Natural killer cell treated with Interleukin-12 subunit alpha and Interleukin-12 subunit beta and Interleukin-15 and Interleukin-18, amount 100 ng/mL, for 72 hours (primary cell): ENCODE measurements at regions not wholly inside any gene's neighbourhood (a gene's known extent, or its start where the extent isn't known, plus 50 kb on each side); places are given as distances from the start of the nearest gene placed in this dataset.

Experiments used
- ATAC-seq, 2 donors: fragments of 150-1000 bp; cut with Tn5 transposase in 1 of 2; sonication (Bioruptor Pico), chemical (Tn5 transposase) in 1 of 2; 2 replicates each; pipeline ENCODE4 v1.10.0; 2021
- DNase-seq: peaks from one replicate; pipeline ENCODE4 v3.0.0; 2022; ENCODE audit warnings: low spot score
- H3K27ac Mint-ChIP-seq, 2 donors: 1 replicate in 1 of 2; 2 replicates in 1 of 2; pipeline ENCODE4 v1.8.0; 2022; ENCODE audit warnings: mixed read lengths in 2 of 2, mild to moderate bottlenecking in 1 of 2, moderate library complexity in 1 of 2
- H3K27me3 Mint-ChIP-seq, 2 donors: 1 replicate in 1 of 2; 2 replicates in 1 of 2; pipeline ENCODE4 v1.8.0; 2022; ENCODE audit warnings: mixed read lengths in 2 of 2
- H3K36me3 Mint-ChIP-seq: one replicate; pipeline ENCODE4 v1.8.0; 2022; ENCODE audit warnings: mixed read lengths
- H3K4me1 Mint-ChIP-seq, 2 donors: 1 replicate in 1 of 2; 2 replicates in 1 of 2; pipeline ENCODE4 v1.8.0; 2022; ENCODE audit warnings: low read depth in 2 of 2, mixed read lengths in 2 of 2, mild to moderate bottlenecking in 1 of 2
- H3K4me3 Mint-ChIP-seq: one replicate; pipeline ENCODE4 v1.8.0; 2022; ENCODE audit warnings: mixed read lengths
- H3K9me3 Mint-ChIP-seq: 2 replicates; pipeline ENCODE4 v1.8.0; 2022; ENCODE audit warnings: mixed read lengths

DNA sequence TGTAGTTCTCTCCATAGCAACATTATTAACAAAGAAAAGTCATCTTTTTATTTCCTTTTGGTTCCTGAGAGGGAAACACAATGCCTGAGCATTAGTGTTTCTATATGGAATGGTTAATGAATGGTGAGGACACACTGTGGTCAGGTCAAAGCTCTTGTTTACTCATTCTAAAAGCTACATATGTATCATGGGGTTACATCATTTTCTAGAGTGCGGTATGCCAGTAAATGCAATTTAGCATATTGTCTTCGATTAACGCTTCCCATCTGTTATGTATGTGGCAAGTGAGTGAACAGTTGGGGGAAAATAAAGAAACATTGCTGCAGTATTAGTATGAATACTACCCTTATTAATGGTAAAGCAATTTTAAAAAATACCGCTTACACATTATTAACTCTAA lies 1152.2 kb upstream of the SPRY2 start:
- no peaks in the 10 kb centered on the region for H3K36me3 Mint-ChIP-seq
- ATAC-seq, result no peak
- H3K27ac Mint-ChIP-seq, result no peak overlapping the region
- H3K27me3 Mint-ChIP-seq, result no peaks in the 10 kb centered on the region
- H3K4me1 Mint-ChIP-seq, result no peaks in the 10 kb centered on the region
- H3K9me3 Mint-ChIP-seq, result peaks cover 11% of the 10 kb centered on the region
- H3K4me3 Mint-ChIP-seq, result no peak overlapping the region
- no peak for DNase-seq

DNA sequence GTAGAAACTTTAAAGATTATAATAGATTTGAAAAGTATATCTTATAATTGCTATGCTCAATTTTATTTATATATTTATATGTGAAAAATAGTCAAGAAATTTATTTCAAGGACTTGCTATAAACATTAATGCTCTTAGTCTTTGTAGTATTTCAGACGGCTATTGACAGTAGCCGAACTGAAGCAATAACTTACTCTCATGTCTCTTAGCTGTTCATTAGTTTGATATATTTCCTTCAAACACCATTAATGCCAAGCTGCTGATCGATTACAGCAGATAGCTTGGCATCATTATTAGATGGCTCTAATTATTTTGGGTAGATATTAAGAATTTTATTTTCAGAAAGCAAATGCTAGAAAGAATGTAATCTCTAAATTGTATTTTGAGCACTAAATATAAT lies 1151.5 kb upstream of the SPRY2 start:
- H3K9me3 Mint-ChIP-seq, result peaks cover 11% of the 10 kb centered on the region
- no peak for ATAC-seq
- no peaks in the 10 kb centered on the region for H3K36me3 Mint-ChIP-seq
- no peak overlapping the region for H3K4me3 Mint-ChIP-seq
- H3K27ac Mint-ChIP-seq, result no peak overlapping the region
- no peak for DNase-seq
- H3K4me1 Mint-ChIP-seq, result no peaks in the 10 kb centered on the region
- H3K27me3 Mint-ChIP-seq, result no peaks in the 10 kb centered on the region

DNA sequence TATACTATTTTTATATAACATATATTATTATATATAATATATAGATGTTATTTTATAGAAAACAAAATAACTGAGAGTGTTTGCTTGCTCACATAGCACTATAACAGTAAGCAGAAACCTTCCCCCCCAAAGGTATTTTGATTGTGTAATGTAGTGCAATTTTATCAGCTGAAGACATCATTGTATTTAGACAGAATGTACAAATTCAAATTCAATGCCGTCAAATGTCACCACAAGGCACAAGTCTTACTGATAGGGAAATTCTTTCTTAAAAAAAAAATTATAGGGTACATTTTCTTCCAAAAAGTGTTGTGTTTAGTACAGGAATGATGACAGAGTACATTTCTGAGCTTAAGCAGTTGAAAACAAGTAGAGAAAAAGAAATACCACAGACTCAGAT lies 1147.1 kb upstream of the SPRY2 start:
- Mint-ChIP-seq H3K4me3 (no peak overlapping the region), H3K36me3 (no peaks in the 10 kb centered on the region), H3K9me3 (peaks cover 3% of the 10 kb centered on the region), H3K4me1 (no peaks in the 10 kb centered on the region), H3K27ac (no peak overlapping the region), H3K27me3 (no peaks in the 10 kb centered on the region)
- no peak for DNase-seq
- ATAC-seq, result no peak

DNA sequence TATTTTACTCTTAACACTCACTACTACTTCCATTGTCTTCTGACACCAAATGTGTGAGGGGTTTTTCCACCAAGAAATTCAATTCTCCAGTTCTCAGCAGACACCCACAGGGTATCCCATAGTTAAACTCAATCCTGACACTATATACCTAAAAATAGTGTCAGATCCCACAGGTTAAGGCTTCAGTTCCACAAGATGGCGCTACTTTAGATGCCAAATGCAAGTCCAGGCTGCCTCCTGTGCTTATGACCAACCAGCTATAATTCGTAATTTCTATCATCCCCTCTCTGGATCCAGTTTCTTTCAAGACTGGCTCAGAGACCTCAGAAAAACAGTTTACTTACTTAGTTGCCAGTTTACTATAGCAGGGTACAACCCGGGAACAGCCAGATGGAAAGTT lies 1146.2 kb upstream of the SPRY2 start:
- Mint-ChIP-seq H3K36me3 (no peaks in the 10 kb centered on the region), H3K27ac (no peak overlapping the region), H3K9me3 (peaks cover 4% of the 10 kb centered on the region)

DNA sequence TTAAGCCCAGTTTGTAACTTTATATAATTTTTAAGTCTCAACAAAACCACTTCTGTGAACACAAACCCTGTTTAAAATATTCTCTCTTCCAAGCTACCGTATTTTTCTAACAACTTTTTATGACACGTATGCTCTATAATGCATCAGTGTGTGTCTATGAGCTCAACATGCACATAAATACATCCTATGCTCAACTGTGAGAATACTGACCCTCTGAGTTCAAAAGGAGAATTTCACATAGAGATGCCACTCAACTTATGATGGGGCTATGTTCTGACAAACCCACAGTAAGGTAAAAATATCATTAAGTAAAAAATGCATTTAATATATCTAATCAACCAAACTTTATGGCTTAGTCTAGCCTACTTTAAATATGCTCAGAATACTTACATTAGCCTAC lies 1139.7 kb upstream of the SPRY2 start:
- Mint-ChIP-seq H3K4me3 (no peak overlapping the region), H3K27ac (no peak overlapping the region), H3K4me1 (no peaks in the 10 kb centered on the region), H3K36me3 (no peaks in the 10 kb centered on the region), H3K9me3 (peaks cover 10% of the 10 kb centered on the region), H3K27me3 (no peaks in the 10 kb centered on the region)
- DNase-seq (no peak), ATAC-seq (no peak)

More for the DNA sequence above, 1146.2 kb upstream of the SPRY2 start:
- H3K4me3 Mint-ChIP-seq, result no peak overlapping the region
- no peaks in the 10 kb centered on the region for H3K27me3 Mint-ChIP-seq
- DNase-seq (no peak), ATAC-seq (no peak)
- H3K4me1 Mint-ChIP-seq, result no peaks in the 10 kb centered on the region

DNA sequence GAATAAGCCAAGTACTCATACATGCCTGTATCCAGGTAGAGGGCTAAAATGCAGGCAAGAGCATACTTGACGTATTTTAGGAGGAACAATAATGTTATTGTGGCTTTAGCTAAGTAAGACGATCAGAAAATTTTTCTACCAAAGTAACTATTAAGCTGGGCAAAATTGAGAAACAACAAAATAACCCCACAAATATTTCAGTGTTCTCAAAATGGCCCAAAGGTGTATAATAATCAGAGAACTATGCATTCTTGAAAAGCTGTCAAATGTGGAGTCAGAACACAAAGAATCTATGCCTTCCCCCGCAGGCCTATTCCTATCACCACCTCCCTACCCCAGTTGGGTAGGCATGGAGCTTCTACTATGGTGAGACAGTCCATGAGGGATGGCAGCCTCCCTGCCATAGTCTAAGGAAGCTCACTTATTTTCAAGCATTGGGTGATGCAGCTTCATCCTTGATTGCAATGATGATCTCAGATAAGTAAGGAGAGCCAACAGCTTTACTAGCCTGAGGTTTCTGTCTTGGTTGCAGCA lies 1132.5 kb upstream of the SPRY2 start:
- H3K4me3 Mint-ChIP-seq, result no peak overlapping the region
- no peaks in the 10 kb centered on the region for H3K36me3 Mint-ChIP-seq

DNA sequence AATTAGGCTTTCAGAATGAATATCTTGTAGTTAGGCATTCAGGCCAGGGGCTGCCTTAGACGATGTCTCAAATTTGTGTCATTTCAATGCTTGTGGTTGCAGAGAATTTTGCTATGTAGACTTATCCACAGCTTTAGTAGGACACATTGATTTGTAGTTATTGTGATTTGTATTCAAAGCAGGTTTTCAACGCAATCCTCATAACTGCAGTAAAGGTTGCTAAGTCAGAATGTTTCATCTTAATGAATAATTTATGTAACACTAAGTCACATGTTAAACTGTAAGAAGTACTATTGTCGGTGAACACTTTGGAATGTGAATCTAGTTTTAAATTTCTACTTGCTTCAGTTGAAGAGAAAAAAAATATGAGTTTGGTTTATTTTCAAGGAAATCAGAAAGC lies 1117.2 kb upstream of the SPRY2 start:
- no peak overlapping the region for H3K4me3 Mint-ChIP-seq
- H3K36me3 Mint-ChIP-seq, result no peaks in the 10 kb centered on the region
- H3K27me3 Mint-ChIP-seq, result no peaks in the 10 kb centered on the region
- no peak for DNase-seq
- peaks cover 11% of the 10 kb centered on the region for H3K9me3 Mint-ChIP-seq
- no peak overlapping the region for H3K27ac Mint-ChIP-seq
- H3K4me1 Mint-ChIP-seq, result no peaks in the 10 kb centered on the region
- no peak for ATAC-seq

More for the DNA sequence above, 1132.5 kb upstream of the SPRY2 start:
- DNase-seq, result no peak
- Mint-ChIP-seq H3K9me3 (peaks cover 30% of the 10 kb centered on the region), H3K27ac (no peak overlapping the region), H3K4me1 (no peaks in the 10 kb centered on the region), H3K27me3 (no peaks in the 10 kb centered on the region)
- ATAC-seq, result no peak

DNA sequence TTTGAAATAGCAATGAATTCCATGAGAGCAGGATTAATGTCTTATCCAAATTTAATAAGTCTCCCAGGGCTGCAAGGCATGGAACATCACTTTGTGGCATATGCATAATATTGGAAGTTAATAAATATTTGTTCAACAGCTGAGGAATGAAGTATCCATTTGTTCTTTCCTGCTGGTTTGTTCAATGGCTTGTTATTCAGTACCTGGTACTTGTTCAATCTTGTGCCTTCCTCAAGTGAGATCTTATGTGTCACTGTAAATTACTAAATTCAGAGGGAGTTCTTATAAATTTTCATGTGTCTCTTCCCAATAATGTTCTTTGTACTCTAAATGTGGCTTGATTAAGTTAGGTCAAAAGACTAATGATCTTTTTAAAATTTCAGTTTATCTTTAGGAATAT lies 1105.5 kb upstream of the SPRY2 start:
- Mint-ChIP-seq H3K9me3 (peaks cover 25% of the 10 kb centered on the region), H3K4me1 (no peaks in the 10 kb centered on the region), H3K36me3 (no peaks in the 10 kb centered on the region), H3K27ac (no peak overlapping the region), H3K27me3 (no peaks in the 10 kb centered on the region), H3K4me3 (no peak overlapping the region)
- DNase-seq, result no peak
- no peak for ATAC-seq

DNA sequence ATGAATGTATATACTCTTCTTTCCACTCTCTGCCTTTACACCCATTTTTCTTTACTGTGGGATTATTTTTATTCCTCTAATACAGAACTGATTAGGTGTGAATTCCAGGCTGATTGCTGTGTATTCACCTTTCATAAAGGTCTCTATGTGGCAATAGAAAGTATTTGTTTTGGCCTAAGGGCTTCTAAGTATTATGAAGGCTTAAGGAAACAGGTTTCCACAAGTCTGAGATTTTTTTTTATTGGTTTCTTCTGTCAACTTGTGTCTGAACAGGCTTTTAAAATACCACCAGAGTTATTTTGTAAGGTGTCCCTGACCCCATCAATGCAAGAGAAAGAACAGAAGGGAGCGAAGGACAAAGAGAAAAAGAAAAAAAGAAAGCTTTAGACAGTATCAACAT lies 1102.0 kb upstream of the SPRY2 start:
- H3K27ac Mint-ChIP-seq, result no peak overlapping the region

DNA sequence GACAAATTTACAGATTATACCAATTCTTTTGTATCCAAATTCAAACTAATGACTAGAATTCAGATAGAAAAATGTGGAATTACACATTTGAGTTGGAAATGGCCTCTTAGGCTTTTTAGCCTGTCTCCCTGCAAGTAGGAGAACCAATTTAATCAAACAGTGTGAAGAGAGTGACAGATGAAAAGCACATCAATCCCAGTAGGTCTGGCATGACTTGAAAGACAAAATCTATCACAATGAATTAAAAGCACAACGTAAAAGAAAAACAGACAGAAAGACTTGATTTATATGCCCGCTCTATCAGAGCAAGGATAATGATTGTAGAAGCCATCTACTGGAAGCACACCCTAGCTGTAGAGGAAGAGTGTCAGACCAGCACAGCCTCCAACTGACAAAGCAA lies 1084.4 kb upstream of the SPRY2 start:
- no peak overlapping the region for H3K4me3 Mint-ChIP-seq
- H3K9me3 Mint-ChIP-seq, result peaks cover 11% of the 10 kb centered on the region
- H3K27me3 Mint-ChIP-seq, result no peaks in the 10 kb centered on the region
- ATAC-seq (no peak), DNase-seq (no peak)
- no peak overlapping the region for H3K27ac Mint-ChIP-seq
- H3K36me3 Mint-ChIP-seq, result no peaks in the 10 kb centered on the region
- no peaks in the 10 kb centered on the region for H3K4me1 Mint-ChIP-seq

More for the DNA sequence above, 1102.0 kb upstream of the SPRY2 start:
- ATAC-seq (no peak), DNase-seq (no peak)
- Mint-ChIP-seq H3K4me1 (no peaks in the 10 kb centered on the region), H3K27me3 (no peaks in the 10 kb centered on the region), H3K36me3 (no peaks in the 10 kb centered on the region), H3K9me3 (peaks cover 25% of the 10 kb centered on the region), H3K4me3 (no peak overlapping the region)

DNA sequence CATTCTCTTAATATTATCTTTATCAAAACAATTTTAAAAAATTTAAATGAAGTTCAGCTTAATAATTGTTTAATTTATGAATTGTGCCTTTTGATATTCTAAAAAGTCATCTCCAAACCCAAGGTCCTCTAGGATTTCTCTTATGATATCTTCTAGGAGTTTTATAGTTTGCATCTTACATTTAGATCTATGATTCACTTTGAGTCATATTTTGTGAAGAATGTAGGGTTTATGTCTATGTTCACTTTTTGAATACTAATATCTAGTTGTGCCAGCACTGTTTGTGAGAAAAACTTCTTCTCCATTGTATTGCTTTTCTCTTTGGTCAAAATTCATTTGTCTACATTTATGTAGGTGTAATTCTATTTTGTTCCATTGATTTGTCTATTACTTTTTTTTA lies 1068.4 kb upstream of the SPRY2 start:
- no peak overlapping the region for H3K4me3 Mint-ChIP-seq
- no peaks in the 10 kb centered on the region for H3K36me3 Mint-ChIP-seq
- H3K9me3 Mint-ChIP-seq, result peaks cover 26% of the 10 kb centered on the region
- H3K27ac Mint-ChIP-seq, result no peak overlapping the region
- no peaks in the 10 kb centered on the region for H3K4me1 Mint-ChIP-seq
- DNase-seq, result no peak
- no peak for ATAC-seq
- no peaks in the 10 kb centered on the region for H3K27me3 Mint-ChIP-seq

DNA sequence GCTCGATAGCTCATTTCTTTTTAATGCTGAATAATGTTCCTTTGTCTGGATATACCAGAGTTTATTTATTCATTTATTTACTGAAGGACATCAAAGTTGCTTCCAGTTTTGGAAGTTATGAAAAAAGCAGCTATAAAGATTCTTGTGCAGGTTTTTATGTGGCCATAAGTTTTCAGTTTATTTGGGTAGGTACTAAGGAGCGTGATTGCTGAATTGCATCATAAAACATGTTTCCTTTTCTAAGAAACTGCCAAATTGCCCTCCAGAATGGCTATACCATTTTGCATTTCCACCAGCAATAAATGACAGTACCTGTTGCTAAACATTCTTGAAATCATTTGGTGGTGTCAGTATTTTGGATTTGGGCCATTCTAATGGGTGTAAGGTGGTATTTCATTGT lies 1067.7 kb upstream of the SPRY2 start:
- no peaks in the 10 kb centered on the region for H3K27me3 Mint-ChIP-seq
- H3K9me3 Mint-ChIP-seq, result peaks cover 25% of the 10 kb centered on the region
- ATAC-seq (no peak), DNase-seq (no peak)
- no peak overlapping the region for H3K27ac Mint-ChIP-seq
- no peaks in the 10 kb centered on the region for H3K36me3 Mint-ChIP-seq
- H3K4me3 Mint-ChIP-seq, result no peak overlapping the region
- H3K4me1 Mint-ChIP-seq, result no peaks in the 10 kb centered on the region

DNA sequence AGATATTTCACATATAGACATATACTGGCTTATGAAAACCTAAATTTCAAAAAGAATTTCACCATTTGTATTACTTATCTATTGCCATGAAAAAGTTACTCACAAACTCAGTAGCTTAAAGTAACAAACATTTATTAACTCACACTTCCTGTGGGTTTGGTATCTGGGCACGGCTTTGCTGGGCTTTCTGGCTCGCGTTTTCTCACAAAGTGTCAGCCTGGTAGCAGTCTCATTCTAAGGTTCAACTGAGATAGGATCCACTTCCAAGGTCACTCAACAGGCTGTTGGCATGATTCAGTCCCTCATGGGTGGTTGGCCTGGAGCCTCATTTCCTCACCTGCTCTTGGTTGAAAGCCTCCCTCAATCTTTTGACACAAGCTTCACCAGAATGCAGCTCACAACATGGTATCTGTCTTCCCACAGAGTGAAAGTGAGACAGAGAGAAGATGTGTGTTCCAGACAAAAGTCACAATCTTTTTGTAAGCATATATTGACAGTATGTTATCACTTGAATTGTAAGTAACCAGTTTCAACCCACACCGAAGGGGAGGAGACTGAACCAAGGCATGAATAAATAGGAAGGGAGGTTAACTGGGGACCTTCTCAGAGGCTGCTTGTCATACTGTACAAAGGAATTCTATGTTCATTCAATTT lies 1065.8 kb upstream of the SPRY2 start:
- ATAC-seq (no peak), DNase-seq (no peak)
- H3K4me1 Mint-ChIP-seq, result no peaks in the 10 kb centered on the region
- no peak overlapping the region for H3K4me3 Mint-ChIP-seq
- H3K27me3 Mint-ChIP-seq, result no peaks in the 10 kb centered on the region
- H3K36me3 Mint-ChIP-seq, result no peaks in the 10 kb centered on the region
- no peak overlapping the region for H3K27ac Mint-ChIP-seq
- peaks cover 22% of the 10 kb centered on the region for H3K9me3 Mint-ChIP-seq

DNA sequence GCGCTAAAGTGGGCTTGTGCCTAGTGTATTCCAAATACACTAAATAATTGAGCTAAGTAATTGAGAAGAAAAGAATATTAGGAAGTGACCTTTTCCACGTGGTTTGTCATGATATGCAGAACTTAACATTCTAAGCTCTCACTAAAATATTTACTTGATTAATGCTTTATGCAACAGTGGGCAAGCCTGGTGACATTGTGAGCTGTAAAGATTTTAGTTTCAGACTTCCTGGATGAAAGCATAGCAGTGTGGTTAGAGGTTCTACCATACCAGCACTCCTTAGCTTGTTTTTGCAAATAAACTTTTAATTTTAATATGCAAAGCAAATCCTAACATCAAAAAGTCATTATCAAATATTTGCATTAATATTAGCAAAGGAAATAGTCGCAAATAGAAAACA lies 1065.1 kb upstream of the SPRY2 start:
- Mint-ChIP-seq H3K36me3 (no peaks in the 10 kb centered on the region), H3K9me3 (peaks cover 18% of the 10 kb centered on the region), H3K4me1 (no peaks in the 10 kb centered on the region), H3K4me3 (no peak overlapping the region), H3K27ac (no peak overlapping the region), H3K27me3 (no peaks in the 10 kb centered on the region)
- no peak for DNase-seq
- ATAC-seq, result no peak

DNA sequence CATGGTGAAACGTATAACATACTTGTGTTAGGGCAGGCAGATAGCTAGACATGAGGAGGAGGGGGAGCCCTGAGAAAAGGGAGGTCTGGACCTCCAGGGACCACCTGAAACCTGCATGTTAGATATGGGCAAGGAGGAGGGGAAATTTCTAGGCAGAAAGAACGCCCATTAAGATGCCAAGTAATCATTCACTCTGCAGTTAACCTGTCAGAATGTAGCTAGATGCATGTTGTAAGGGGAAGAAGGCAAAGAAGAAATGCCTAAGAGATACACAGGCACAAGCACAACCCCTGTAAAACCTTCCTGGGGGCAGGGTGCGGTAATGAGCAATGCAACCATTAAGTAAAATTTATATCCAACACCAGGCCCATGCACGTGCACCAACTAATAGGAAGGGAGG lies 1055.3 kb upstream of the SPRY2 start:
- Mint-ChIP-seq H3K4me1 (no peaks in the 10 kb centered on the region), H3K36me3 (no peaks in the 10 kb centered on the region), H3K27me3 (no peaks in the 10 kb centered on the region), H3K4me3 (no peak overlapping the region), H3K27ac (no peak overlapping the region), H3K9me3 (peaks cover 7% of the 10 kb centered on the region)
- DNase-seq, result no peak
- ATAC-seq, result no peak
